ENCODE measurements at regions not wholly inside any gene's neighbourhood (a gene's known extent, or its start where the extent isn't known, plus 50 kb on each side); places are given as distances from the start of the nearest gene placed in this dataset.
"Not testable (repeated sequence)": the region's sequence is repeated elsewhere in the genome, so short reads cannot be mapped to it uniquely, and the experiment has no call there.

GRCh38 chr1:147103416-147104155 is 68.7 kb downstream of the PRKAB2 start:
- DNase-seq: not testable (repeated sequence)

DNA sequence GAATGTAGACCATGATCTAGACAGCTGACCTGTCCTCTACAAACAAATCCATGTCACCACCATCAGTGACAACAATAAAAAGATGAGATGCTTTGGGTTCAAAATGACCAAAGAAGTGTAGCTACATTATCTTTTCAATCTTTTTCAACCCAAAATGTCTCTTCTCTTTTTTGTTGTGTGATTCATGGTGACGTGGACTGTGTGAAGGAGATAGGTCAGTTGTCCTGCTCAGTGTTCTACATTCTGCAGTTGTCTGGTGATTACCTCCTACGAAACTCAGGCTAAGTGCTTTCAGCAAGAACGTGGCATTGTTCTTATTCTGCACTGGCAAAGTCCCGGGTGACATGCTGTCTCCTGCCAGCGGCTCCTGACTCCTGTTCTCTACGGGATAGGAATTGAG is 73.1 kb downstream of the PRKAB2 start:
- DNase-seq: no peak

DNA sequence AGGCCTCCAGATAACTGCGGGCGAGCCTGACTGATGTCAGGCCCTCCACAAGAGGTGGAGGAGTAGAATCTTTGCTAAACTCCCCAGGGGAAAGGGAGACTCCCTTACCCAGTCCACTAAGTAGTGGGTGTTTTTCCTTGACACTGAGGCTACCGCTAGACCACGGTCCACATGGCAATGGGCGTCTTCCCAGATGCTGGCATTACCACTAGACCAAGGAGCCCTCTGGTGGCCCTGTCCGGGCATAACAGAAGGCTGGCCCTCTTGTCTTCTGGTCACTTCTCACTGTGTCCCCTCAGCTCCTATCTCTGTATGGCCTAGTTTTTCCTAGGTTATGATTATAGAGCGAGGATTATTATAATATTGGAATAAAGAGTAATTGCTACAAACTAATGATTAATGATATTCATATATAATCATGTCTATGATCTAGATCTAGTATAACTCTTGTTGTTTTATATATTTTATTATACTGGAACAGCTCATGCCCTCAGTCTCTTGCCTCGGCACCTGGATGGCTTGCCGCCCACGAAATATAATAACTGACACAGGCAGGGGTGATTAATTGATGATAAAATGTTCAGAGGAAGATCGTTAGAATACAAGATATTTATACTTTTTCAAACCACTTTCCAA is 73.8 kb downstream of the PRKAB2 start:
- peak; percentile 25 for DNase-seq

DNA sequence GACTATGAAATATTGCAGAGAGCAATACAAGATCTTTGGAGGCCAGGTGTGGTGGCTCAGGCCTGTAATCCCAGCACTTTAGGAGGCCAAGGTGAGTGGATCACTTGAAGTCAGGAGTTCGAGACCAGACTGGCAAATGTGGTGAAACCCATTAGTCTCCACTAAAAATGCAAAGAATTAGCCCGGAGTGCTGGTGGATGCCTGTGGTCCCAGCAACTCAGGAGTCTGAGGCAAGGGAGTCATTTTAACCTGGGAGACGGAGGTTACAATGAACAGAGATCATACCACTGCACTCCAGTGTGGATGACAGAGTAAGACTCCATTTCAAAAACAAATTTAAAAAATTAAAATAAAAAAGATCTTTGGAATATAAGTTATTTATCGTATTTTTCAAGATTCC is 76.6 kb downstream of the PRKAB2 start:
- no peak for DNase-seq

DNA sequence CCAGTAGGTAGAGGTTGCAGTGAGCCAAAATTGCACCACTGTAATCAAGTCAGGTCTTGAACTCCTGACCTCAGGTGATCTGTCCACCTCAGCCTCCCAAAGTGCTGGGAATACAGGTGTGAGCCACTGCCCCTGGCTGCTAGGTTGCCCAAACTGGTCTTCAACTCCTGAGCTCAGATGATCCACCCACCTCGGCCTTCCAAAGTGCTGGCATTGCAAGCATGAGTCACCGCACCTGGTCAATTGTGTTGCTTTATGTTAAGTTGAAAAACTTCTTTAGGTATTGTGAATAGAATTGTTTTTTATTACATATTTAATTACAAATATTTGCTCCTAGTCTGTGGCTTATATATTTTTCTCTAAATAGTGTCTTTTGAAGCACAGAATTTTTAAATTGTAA is 80.5 kb downstream of the PRKAB2 start:
- DNase-seq: no peak

DNA sequence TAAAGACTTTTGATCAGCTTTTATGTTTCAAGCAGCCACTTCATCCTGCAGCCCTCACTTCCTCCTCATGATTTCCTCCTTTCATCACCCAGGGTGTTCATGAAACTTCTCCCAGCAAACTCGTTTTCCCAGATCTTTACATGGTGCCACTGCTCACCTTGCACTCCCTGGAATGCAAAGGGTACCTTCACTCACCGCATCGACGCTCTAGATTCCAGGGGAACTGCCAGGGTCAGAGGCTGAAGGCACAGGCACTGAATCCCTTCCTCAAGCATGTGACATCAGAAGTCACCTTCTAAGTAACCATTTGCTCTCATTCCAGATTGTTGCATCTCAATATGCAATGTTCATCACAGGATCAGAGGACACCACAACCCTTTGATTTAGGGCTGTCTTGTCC is 82.8 kb downstream of the PRKAB2 start:
- no peak for DNase-seq

GRCh38 chr1:147086129-147086528 is 86.1 kb downstream of the PRKAB2 start:
- DNase-seq: no peak

DNA sequence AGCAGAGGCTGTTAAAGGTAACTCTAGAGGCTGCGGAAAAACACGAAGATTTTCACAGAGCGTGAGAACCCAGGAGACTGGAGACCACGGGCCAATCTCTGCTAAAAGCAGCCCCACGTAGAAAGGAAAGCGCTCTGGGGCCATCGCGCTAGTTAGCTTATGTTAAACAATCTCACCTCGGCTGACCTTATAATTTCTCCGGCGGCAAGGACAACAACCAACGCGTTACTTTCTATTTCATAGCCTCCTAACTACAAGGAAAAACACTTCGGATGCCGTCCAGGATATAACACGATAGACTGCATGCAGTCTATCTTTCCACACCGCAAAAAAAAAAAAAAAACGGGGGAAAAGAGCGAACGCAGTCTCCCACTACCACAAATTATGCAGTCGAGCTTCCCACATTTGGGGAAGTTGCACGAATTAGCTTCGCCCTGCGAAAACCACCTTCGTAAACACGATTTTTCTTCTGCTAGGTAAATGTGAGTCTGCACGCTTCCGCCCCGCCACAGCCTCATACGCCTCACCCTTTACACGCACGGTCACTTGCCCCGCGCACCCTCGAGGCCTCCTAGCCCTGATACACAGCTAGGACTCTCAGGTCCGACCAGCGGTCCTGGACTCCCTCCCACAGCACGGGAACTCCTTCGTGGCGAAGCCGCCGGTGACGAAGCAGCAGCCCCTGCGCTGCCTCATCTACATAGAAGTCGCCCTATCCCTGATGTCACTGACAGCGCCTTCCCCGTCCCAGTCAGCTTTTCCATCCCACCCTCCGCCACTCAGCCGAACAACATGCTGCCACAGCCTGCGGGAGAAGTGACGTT is 87.8 kb downstream of the PRKAB2 start:
- peak; percentile 74 for DNase-seq

DNA sequence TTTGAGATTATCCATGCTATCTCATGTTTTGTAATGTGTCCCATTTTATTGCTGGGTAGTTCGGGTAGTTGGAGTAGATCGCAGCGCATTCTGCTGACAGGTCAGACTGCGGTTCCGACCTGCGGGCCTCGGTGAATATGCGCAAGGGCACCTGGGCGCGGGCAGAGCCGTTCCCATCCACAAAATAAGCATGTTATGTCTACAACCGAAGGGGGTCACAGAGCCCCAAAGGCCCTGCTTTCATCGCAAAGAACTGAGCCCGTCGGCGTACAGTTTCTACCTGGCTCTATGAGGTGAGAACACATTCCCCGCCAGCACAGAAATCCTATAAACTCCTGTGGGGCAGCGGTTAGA is 88.4 kb downstream of the PRKAB2 start:
- no peak for DNase-seq

GRCh38 chr1:147080671-147081394 is 91.4 kb downstream of the PRKAB2 start:
- DNase-seq: no peak

- DNase-seq: no peak
These were observed 92.1 kb downstream of the PRKAB2 start for GRCh38 chr1:147080006-147080661.

DNA sequence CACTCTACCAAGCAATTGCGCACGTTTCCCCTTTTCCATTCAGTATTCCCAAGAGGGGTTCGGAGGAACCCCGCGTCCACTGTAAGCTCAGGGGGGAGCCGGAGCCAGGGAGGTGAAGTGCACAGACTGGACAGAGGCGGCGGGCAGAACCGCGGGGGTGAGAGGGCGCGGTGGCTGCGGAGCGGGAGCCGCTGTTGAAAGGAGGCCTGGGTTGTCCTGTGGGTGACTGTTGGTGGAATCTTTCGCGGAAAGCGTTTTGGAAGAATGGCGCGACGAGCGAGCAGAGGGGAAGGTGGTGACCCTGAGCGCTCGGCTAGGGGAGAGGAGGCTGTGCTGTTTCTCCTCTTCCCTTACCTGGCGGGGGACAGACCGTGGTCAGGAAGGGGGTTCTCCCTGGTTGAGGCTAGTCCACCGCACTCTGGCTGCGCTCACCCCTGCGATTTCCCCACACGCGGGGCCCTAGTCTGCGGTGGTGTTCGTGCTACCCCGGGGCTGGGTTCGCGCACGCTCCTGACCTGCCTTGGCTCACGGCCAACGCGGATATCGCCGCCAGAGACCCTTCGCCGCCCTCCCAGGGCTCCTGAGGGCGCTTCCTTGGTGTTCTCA is 92.8 kb downstream of the PRKAB2 start:
- no peak for DNase-seq

DNA sequence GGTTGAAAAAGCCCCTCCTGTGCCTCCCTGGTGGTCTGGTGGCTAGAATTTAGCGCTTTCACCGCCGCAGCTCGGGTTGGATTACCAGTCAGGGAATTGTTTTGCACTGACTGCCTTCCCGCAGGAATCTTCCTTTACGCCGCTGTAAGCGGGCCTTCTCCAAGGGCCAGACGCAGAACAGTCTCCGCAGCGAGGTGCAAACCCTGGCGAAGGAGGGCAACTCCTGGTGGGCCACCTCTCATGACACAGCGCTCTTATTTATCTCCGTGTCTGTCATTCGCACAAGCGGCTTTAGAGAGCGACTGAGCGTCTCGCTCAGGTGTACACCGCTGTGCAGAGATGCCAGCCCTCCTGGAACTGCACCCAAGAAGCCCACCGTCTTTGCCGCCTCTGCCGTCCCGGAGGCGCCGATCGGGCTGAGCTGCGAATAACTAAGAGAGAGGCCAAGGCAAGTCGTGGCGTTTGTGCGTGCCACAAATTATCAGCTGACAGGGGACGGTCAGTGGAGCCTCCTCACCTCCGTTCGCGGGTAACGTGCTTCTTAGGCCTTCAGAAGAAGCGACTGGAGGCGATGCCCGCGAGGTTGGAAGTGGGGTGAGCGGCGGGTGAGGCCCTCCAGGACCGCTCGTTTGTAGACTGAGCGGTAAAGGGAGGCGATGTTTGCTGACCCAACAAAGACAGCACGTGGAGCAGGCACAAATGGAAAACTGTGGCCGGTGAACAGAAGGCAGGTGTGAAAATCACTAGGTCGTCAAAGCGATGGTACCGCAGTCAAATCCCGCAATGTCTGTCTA is 93.5 kb downstream of the PRKAB2 start:
- DNase-seq: no peak

- DNase-seq: no peak
These were observed 94.2 kb downstream of the PRKAB2 start for GRCh38 chr1:147077936-147078605.

- DNase-seq: no peak
These were observed 94.7 kb downstream of the PRKAB2 start for GRCh38 chr1:147077523-147077922.

DNA sequence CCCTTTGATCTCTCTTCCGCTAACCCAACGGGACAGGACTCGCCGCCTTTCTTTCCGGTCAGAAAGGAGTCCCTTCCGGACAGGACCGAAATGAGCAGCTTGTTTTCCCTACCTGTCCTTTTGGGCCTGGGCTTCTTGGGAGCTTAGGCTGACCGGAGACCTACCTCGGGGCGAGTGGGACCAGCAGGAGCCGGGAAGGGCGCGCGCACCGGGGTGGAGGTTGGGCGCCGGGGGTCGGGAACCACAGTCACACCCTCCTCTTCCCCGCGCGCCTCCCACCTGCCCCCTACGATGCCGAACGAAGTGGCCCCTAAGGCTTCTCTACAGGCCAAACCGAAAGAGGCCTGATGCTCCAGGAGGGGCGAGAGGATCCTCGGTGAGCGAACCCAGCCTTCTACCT is 95.2 kb downstream of the PRKAB2 start:
- DNase-seq: no peak

DNA sequence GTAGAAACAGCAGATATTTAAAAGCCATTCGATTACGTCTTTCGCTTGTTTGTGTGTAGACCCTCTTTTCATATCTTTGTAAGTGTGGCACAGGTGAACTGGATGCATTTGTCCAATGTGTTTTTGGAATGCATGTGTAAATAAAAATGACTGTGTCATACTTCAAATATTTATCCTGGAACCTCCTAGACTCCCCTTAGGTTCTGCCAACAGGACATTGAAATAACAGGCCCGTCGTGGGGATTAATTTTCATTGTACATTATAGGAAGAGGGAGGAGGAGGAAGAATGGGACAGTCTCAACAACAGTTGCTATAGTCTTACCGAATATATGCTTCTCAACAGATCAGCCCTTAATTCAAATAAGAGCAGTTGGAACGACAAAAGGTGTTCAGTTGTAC is 95.8 kb downstream of the PRKAB2 start:
- no peak for DNase-seq

DNA sequence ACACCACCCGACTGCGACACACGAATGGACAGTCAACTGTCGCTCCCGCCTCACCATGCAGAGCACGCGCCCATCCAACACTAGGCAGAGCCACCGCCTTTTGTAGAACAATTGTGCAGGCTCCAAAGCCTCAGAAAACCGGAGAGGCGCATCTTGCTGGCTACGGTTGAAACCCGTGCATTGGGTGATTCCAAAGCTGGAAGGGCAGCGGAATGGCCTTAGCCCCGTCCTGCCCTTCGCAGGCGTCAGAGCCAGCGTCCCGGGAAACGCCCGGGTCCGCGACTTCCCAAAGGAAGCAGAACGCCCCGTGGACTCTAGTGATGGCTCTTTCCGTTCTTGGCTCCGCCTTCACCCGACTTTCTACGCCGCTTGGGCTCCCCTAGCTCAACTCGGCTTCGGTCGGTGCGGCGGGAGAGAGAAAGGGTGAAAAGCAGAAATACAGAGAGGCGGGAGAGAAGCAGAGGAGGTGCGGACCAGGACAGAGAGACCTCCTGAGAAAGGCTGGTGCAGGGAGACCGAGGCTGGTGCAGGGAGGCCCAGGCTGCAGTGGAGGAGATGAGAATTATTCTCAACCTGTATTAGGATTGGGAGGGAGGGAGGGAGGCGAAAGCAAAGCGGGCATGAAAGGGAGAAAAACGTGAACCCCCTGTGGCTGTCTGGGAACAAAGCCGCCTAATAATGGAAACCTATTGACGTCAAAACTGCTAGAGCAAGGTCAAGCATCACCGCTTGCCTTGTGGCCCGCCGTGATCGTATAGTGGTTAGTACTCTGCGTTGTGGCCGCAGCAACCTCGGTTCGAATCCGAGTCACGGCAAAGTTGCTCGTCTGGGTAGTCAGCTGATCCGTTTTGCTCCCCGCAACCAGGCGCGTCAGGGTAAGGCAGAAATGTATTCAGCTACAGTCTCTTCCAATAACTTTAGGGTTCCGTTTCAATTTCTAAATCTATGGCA is 99.5 kb downstream of the PRKAB2 start:
- DNase-seq: no peak

- no peak for DNase-seq
These were observed 101.1 kb downstream of the PRKAB2 start for GRCh38 chr1:147071142-147071541.

DNA sequence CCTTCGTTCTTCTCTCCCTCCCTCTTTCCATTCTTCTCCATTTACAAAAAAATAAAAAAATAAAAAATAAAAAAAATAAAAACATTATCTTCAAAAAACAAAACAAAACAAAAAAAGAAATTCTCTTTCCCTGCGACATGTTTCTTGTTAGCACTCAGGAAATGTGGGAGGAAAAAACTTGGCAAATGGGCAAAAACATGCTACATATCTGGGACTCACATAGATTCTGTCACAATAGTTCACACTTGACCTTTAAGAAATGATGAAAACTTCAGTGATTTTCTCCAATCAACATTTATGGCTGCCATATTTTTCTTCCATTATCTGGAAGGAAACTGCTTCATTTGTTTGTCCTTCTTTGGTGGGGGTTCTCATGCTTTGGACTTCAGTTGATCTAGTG is 109.3 kb downstream of the PRKAB2 start:
- no peak for DNase-seq

Measured in NCI-H1092 treated with DMSO at 0.1 percent for 48 hours (cell line).